ELF-1 (cell line): ENCODE measurements at regions not wholly inside any gene's neighbourhood (a gene's known extent, or its start where the extent isn't known, plus 50 kb on each side); places are given as distances from the start of the nearest gene placed in this dataset.

ENCODE experiments used
- DNase-seq: peaks from one replicate; pipeline ENCODE4 v3.0.0-alpha.2; 2016; ENCODE audit warnings: low read depth, low spot score

- DNase-seq, result no peak
Observed at GRCh38 chr13:90388887-90389452, 958.5 kb upstream of the MIR17HG start.

- no peak for DNase-seq
Observed at GRCh38 chr13:90389537-90389936, 958.0 kb upstream of the MIR17HG start.

- DNase-seq, result no peak
Observed at GRCh38 chr13:90393408-90393807, 954.1 kb upstream of the MIR17HG start.

- no peak for DNase-seq
Observed at GRCh38 chr13:90395348-90395747, 952.1 kb upstream of the MIR17HG start.

- DNase-seq, result no peak
Observed at GRCh38 chr13:90395846-90396245, 951.6 kb upstream of the MIR17HG start.

GRCh38 chr13:90396266-90396665 lies 951.2 kb upstream of the MIR17HG start:
- DNase-seq, result no peak

- no peak for DNase-seq
Observed at GRCh38 chr13:90397503-90397902, 950.0 kb upstream of the MIR17HG start.

- DNase-seq, result no peak
Observed at GRCh38 chr13:90400372-90400771, 947.1 kb upstream of the MIR17HG start.

- no peak for DNase-seq
Observed at GRCh38 chr13:90401150-90401549, 946.3 kb upstream of the MIR17HG start.

GRCh38 chr13:90402102-90402501 lies 945.4 kb upstream of the MIR17HG start:
- DNase-seq, result no peak

- DNase-seq, result no peak
Observed at GRCh38 chr13:90402613-90403012, 944.9 kb upstream of the MIR17HG start.

GRCh38 chr13:90403330-90404082 lies 944.0 kb upstream of the MIR17HG start:
- DNase-seq, result no peak

- no peak for DNase-seq
Observed at GRCh38 chr13:90405301-90405700, 942.2 kb upstream of the MIR17HG start.

- no peak for DNase-seq
Observed at GRCh38 chr13:90412980-90413379, 934.5 kb upstream of the MIR17HG start.

GRCh38 chr13:90413548-90413947 lies 933.9 kb upstream of the MIR17HG start:
- DNase-seq, result no peak

GRCh38 chr13:90414691-90415596 lies 932.5 kb upstream of the MIR17HG start:
- no peak for DNase-seq

- no peak for DNase-seq
Observed at GRCh38 chr13:90415902-90416301, 931.6 kb upstream of the MIR17HG start.

GRCh38 chr13:90416519-90416918 lies 931.0 kb upstream of the MIR17HG start:
- no peak for DNase-seq

- DNase-seq, result no peak
Observed at GRCh38 chr13:90416938-90417337, 930.5 kb upstream of the MIR17HG start.

GRCh38 chr13:90420683-90421082 lies 926.8 kb upstream of the MIR17HG start:
- no peak for DNase-seq

GRCh38 chr13:90427322-90428272 lies 919.9 kb upstream of the MIR17HG start:
- DNase-seq, result no peak
